ENCODE measurements at regions not wholly inside any gene's neighbourhood (a gene's known extent, or its start where the extent isn't known, plus 50 kb on each side); places are given as distances from the start of the nearest gene placed in this dataset.

DNA sequence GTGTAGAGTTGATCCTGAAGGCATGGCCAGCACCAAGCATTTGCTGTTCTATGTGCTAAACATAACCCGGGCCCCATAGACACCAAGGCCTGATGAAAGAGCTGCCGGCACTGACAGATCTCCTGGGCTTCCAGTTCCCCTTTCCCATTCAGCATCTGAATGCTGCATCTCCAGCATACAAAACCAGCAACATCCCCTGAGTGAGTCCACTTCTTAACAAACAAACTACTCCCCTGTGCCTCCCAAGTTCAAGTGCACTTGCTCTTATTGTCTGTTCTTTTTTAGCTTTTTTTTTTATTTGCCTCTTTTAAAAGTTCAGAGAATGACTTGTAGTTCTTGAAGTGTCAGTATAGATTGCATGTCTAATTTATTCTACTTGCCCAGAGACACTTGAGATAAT, 156.0 kb downstream of the EDEM1 start:
- TF ChIP-seq, protein P1, sequence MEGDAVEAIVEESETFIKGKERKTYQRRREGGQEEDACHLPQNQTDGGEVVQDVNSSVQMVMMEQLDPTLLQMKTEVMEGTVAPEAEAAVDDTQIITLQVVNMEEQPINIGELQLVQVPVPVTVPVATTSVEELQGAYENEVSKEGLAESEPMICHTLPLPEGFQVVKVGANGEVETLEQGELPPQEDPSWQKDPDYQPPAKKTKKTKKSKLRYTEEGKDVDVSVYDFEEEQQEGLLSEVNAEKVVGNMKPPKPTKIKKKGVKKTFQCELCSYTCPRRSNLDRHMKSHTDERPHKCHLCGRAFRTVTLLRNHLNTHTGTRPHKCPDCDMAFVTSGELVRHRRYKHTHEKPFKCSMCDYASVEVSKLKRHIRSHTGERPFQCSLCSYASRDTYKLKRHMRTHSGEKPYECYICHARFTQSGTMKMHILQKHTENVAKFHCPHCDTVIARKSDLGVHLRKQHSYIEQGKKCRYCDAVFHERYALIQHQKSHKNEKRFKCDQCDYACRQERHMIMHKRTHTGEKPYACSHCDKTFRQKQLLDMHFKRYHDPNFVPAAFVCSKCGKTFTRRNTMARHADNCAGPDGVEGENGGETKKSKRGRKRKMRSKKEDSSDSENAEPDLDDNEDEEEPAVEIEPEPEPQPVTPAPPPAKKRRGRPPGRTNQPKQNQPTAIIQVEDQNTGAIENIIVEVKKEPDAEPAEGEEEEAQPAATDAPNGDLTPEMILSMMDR (IDR thresholded peaks at IDR 0.05), result no peak
- TF ChIP-seq POLR2A (IDR thresholded peaks at IDR 0.05), result no peak
